ENCODE measurements at regions not wholly inside any gene's neighbourhood (a gene's known extent, or its start where the extent isn't known, plus 50 kb on each side); places are given as distances from the start of the nearest gene placed in this dataset.

DNA sequence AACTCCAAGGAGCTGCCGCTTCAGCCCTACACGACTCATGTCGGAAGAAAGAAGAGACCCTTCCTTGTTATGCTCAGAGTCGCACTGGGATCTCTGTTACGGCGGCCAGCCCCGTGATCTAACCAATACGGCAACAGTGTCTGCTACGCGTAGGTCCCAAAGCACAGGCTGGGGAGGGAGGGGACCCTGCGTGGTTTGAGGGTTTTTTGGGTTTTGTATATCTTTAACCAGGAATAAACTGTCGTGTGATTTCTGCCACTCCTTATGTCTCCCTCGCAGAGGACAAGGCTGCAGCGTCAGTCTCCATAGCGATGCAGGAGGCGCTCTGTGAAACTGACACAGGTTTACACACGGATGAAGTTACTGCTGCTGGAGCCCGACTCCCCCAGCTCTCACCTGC lies 60.0 kb upstream of the DIO3 start:
- DNase-seq (ENCODE audit: low read depth in 2 of 3, low spot score in 2 of 3): no peak

DNA sequence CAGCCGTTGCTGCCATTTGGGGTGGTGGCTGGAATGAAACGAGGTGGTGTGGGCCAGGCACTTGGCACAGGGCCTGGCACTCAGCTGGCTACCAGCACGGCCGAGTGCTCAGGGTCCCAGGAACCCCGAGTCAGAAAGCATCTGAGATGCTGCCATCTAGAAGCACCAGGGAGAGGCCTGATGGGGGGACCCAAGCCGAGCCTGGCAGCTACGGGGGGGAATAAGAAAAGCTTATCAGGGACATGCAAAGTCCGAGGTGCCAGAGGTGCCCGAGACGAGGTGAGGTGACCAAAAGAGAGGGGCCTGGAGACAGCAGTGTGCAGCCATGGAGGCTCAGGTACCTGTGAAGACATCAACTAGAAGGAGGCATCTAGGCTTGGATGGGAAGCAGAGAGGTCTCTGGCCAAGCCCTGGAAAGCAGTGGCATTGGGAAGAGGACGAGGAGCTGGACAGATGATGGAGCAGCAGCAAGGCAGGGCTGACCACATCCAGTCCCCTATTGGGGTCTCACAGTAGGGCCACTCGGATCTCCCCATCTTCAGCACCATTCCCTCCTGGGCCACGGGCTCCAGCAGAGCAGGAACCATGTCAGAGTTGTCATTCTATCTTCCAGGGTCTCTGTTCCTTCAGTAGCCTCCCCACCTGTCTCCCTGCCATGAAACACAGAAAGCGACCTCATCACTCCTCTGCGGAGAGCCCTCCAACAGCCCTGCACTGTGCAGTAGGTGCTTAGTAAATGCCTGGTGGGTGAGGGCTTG lies 59.3 kb upstream of the DIO3 start:
- no peak for DNase-seq (ENCODE audit: low read depth in 2 of 3, low spot score in 2 of 3)

DNA sequence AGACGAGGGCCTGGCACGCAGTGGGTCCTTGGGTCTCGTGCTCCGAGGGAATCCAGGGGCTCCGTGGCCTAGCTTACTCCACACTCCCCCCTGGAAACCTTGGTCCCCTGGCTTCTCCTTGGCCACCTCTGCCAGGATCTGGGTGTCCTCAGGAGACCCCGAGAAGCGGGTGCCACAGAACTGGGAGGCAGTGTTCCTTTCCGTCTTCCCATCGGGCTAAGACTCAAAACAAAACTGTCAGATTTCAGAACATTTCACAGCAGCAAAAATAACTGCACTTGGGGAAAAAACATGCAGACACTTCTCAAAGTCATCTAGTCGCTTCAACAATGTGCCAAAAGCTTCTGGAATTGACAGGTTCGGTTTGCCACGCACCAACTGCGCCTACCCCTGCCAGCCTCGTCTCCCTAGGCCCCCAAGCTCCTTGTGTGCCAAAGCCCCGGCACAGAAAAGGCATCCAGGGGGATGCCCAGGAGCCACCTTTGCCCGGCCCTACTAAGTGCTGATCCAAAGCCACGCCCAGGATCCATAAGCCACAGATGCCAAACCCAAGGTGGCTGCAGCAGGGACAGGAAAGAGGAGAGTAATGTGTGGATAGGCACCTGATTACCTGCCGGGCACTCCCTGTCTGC lies 58.4 kb upstream of the DIO3 start:
- no peak for DNase-seq (ENCODE audit: low read depth in 2 of 3, low spot score in 2 of 3)

DNA sequence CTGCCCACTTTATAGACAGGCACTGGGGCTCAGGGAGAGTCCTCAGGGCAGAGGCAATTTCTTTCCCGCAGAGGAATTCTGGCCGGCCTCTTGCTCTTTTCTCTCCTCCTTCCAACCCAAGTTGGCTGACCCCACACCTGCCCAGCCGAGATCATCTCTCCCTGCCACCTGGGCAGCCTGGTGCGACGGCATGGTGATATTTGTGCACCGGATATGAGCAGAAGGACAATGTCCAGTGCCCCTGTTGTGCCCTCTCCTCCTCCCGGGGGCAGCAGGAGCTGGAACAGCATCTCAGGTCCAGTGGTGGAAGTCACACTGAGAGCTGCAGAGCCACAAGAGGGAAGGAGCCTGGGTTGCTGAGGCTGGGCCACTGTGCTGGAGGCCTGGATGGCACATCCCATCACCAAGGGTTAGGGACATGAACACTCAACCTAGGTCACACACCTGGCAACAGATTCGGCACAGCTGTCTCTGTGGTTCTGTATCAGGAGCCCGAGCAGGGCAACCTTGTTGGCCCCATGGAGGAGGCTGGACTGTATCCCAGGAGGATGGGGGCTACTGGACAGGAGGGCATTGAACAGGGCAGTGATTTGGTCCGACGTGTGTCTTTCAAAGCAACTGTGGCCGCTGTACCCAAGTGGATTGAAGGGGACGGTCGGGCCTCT lies 57.7 kb upstream of the DIO3 start:
- DNase-seq (ENCODE audit: low read depth in 2 of 3, low spot score in 2 of 3): no peak

DNA sequence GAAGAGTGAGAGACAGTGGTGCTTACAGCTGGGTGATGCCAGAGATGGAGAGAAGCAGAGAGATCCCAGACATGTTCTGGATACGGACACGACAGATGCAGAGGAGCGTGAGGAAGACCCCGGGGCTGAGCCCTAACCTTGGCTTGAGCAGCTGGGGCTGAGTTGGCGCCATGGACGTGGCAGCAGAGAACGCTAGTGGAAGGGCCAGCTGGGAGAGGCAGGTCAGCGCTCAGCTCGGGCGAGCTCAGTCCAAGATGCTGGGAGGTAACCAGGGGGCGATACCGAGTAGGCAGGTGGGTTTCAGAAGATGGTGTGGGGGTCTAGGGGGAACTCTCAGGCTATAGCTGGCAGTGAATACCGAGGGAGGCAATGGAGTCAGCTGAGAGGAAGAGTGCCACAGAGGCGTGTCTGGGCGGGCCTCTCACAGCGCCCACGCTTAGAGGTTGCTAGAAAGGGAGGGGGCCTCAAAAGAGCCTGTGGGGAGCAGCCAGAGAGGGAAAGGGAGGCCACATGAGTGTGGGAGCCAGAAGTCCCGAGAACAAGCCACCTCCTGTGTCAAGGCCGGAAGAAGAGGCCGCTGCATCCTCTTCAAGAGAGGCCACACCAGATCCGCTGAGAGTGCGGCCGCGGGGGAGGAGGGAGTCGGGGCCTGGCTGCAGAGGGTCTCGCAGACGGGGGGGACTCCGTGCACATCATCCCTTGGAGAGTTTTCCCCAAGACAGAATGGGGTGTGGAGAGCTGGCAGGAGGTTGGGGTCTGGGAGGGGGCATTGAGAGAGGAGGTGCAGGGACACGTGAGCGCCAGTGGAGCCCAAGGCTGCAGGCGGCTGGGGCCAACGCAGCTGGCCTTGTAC lies 57.0 kb upstream of the DIO3 start:
- DNase-seq (ENCODE audit: low read depth in 2 of 3, low spot score in 2 of 3): no peak

DNA sequence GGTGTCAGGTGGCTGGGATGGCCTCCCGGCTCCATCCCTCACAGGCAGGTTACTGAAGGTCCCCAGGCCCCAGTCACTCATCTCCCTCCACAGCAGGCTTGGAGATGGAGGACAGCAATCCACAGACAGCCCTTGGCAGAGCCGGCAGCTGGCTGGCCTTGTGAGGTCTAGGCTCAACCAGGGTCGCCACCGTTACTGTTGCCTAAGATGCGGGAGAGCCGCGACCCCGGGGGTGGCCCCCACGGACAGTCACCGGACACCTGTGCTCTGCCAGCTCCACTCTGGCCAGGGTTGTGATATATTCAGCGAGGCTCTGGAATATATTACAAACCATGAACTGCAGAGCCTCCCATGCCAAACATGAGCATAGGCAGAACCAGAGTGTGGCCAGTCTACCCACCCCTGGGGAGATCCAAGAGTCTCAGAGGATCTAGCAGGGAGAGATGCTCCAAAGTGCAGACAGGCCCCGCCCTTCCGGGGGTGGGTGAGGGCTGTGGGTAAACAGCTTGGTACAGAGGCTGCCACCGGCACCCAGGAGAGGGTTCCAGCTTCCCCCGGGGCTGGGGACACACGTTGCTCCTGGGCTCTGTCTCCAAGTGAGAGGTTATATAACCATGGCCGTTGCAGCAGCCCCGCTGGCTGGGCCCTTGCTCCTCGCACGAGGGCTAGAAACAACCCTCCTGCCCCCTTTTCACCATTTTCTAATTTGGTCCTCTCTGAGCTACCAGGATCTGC lies 55.9 kb upstream of the DIO3 start:
- DNase-seq (ENCODE audit: low read depth in 2 of 3, low spot score in 2 of 3): no peak

DNA sequence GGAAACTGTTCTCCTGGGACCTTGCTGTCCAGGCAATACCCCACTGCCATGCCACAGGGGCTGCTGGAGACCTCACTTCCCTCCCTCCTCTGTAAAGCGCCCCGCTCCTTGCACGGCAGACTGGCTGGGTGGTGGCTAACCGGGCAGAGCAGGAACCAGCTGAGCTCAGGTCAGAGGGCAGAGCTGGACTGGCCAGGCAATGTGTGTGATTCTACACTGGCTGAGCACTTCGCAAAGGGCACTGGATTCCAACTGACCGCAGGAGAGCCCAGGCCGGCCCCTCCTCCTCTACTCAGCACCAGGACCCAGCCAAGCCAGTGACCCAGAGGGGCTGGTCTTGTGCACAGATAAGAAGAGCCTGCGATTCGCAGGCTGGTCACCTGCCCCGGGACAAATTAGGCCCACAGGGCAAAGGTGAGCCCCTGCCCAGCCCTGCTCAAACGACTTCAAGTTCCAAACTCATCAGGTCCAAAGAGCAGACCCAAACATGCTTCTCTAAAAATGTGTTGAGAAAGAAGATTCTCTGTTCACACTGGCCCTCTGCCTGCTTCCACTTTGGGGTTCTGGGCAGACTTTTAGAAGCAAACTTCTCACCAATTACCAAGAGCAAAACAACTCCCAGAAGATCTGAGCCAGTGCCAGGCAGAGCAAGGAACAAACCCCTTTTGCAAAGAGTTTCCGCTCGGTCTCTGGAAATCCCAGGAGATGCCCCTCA lies 54.9 kb upstream of the DIO3 start:
- DNase-seq (ENCODE audit: low read depth in 2 of 3, low spot score in 2 of 3): no peak

DNA sequence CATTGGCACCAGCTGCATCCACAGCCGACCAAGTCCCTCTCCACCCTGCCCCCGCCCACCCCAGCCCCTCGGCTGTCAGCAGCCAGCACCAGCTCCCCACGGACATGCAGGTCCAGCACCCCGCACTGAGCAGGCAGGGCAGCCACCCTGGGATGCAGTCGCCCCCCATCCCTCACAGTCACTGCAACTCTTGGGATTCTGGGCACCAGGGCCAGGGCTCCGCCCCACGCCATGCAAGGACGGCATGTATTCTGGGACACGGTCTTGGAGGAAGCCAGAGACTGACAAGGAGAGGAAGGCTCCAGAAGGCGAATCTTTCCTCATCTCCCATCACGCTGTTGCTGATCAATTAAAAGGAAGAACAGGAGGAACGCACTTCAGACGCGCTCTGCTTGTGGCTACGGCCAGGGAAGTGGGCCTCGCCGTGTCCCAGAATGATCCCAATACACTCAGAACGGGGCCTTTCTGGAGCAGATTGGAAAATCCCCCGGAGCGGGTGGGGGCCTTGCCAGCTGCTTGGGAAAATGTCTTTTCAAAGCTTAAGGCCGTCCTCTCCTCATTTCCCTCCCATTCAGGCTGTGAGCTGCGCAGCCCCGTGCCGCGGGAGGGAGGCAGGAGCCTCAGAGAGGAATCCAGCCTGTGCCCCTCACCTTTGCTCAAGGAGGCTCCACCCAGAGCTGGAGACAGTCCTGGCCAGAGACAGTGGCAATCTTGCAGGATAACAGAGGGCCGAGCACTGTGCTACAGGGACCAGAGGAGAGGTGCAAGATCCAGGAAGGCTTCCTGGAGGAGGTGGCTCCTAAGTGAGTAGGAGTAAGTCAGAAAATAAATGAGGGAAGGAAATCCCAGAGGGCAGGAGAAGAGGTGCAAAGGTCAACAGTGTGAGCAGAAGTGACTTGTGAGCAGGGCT lies 54.1 kb upstream of the DIO3 start:
- no peak for DNase-seq (ENCODE audit: low read depth in 2 of 3, low spot score in 2 of 3)

DNA sequence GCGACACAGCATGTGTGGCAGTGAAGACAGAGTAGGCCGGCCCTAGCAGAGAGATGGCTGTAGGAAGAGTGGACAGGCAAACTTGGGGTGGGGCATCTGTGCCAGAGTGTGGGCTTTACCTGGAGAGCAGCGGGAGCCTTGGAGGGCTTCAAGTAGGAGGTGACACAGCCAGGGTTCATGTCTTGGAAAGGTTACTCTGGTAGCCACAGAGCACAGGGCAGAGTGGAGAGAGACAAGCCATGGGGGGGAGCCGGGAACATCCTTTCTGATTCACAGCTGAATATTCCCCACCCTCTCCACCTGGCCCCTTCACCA lies 53.5 kb upstream of the DIO3 start:
- no peak for DNase-seq (ENCODE audit: low read depth in 2 of 3, low spot score in 2 of 3)

DNA sequence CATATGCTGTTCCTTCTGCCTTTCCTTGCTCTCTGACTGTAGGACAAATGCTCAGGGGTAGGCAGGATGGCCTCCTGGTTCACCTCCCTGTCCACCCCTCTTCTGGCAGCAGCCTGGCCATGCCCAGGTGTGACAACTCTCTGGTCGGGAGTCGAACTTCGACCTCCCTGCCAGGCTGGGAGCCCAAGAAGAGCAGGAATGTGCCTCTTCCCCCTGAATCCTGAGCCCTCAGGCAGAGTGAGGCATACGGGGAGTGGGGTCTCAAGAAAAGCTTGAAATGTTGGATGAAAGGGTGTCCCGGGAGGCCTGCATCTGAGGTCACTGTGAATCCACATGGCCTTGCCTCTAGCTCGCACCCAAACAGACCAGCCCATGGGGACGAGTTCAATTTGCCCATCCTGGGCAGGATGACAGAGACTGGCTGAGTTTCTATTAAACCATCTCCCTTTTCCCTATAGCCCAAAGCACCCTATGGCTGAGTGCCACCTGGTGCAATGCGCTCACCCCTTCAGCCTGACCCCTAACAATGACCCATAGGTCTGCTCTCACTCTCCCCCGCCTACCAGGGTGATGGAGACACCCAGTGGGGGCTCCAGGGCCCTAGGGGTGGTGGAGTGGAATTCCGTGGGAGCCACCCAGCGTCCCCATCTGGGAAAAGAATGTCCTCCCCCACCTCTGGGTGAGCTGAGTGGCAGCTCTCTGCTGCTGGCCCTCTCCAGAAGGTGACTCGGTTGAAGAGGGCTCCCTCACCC lies 52.9 kb upstream of the DIO3 start:
- no peak for DNase-seq (ENCODE audit: low read depth in 2 of 3, low spot score in 2 of 3)

DNA sequence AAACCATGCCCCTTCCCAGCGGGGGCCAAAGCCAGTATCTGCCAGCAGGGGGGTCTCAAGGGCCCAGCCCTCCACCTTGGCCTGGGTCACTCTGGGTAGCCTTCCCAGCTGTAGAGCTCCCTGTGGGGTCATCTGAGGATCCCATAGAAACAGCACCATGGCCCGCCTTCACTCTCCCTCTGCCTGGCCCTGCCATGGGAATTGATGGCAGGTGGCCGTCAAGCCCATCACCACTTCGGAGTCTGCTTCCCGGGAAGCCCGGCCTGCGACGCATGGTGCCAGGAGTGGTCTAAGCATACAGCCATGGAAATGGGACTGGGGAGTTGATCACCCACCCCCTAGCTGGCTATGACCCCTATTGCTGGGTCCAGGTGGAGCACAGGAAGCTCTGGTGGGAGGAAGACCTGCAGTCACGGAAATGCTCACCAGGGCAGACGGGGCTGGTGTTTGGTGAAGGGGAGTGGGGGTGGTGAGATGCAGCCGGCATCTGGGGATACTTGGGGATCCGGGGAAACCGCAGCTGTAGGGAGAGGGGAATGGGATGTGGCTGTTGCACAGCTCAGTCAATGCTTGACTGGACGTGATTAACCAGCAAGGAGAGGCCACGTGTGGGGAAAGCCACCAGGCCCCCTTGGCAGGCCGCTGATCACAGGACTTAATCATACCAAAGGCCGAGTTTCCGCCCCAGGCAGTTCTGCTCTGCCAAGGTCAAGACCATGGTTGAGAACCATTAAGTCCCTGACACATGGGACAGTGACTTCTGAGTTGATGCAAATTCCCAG lies 52.2 kb upstream of the DIO3 start:
- no peak for DNase-seq (ENCODE audit: low read depth in 2 of 3, low spot score in 2 of 3)

DNA sequence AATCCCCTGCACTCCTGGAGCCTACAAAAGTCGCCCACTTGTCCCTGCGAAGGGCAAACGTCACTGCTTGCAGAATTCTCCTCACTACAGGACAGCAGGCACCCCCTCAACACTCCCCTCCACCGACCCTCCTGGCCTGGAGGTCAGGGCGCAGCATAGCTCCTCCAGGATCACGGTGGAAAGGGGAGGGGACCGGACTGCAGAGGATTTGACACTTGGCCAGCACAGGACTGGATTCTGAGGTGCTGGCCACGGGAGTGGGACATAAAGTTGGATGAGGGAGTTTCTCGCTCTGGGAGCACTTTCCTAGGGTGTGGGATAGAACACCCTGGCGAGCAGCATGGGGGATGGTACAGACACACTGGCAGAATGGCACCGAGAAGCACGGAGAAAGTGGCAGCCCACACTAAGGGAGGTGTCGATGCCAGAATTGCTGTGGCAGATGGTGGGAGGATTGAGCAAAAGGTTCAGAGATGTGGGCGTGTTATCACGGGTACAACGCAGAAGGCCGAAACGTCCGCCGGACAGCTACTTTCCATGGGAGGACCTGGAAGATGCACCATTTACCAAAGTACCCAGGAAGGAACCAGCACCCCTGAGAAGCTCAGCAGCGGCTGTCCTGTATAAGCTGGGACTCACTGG lies 51.4 kb upstream of the DIO3 start:
- no peak for DNase-seq (ENCODE audit: low read depth in 2 of 3, low spot score in 2 of 3)

DNA sequence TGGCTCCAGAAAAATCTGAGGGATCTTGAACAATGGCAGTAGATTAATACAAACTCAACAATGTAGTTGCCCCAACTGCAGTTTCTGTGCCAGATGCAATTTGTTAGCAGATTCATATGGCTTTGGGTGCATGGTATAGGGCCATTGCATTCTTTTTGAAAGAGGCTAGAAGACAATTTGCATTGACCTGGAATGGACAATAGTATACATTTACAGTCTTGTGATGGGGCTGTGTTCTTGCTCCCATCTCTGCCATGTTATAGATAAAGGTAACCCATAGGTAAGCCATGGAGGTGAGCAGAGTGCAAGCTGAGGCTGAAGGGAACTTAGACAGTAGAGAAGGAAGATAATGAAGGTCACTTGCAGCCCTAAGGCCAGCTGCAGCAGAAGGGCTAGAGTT lies 50.1 kb upstream of the DIO3 start:
- DNase-seq (ENCODE audit: low read depth in 2 of 3, low spot score in 2 of 3): no peak
